Inflammatory macrophage treated with lipopolysaccharide for 1 hour (primary cell): ENCODE measurements at regions not wholly inside any gene's neighbourhood (a gene's known extent, or its start where the extent isn't known, plus 50 kb on each side); places are given as distances from the start of the nearest gene placed in this dataset.

ENCODE experiments used
- DNase-seq, 2 donors: peaks; one replicate each; pipeline ENCODE4 v3.0.0-alpha.2; 2020 to 2022

DNA sequence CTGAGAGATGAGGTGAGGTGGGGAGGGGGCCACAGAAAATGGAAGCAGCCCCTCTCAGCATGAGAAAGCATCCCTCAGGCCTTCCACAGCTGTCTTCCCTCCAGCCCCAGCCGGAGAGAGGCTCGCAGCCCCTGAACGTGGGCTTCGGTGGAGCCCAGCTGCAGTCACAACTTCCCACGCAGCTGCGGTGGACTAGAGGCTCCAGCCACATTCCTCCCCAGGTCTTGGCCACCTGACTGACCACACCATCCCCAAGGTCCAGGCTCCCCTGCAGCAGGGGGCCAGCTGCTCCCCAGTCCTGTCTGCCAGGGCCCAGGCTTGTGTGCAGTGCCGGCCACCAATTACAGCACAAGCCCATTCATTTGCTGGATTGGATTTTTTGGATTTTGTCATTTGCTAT is 212.3 kb upstream of the BCOR start:
- no peak for DNase-seq

- DNase-seq = no peak
These were observed 210.1 kb upstream of the BCOR start for GRCh38 chrX:40307871-40308270.

- DNase-seq = no peak
These were observed 206.4 kb upstream of the BCOR start for GRCh38 chrX:40304115-40304514.

DNA sequence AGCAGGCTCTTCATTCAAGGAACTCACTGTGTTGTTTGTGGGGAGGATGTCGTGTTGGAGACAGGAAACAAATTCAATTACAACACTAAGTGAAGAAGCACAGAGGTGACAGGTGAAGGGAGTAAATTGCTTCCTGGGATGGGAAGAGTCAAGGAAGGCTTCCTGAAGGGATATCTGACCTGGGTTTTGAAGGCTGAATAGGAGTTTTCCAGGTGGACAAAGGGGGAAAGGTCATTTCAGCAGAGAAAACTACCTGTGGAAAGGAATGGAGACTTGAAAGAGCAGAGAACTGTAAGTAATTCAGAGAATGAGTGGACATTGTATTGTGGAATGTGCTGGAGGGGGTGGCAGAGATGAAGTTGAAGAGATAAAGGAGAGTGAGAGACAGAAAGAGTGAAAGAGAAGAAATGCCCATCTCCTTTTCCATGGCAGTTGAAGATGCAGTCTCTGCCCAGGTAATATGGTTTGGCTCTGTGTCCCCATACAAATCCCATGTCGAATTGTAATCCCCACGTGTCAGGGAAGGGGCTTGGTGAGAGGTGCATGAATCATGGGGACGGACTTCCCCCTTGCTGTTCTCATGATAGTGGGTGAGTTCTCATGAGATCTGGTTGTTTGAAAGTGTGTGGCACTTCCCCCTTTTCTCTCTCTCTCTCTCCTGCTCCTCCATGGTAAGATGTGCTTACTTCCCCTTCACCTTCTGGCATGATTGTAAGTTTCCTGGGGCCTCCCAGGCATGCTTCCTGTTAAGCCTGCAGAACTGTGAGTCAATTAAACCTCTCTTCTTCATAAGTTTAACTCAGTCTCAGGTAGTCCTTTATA is 205.7 kb upstream of the BCOR start:
- DNase-seq = peak; percentile 28 to 56

DNA sequence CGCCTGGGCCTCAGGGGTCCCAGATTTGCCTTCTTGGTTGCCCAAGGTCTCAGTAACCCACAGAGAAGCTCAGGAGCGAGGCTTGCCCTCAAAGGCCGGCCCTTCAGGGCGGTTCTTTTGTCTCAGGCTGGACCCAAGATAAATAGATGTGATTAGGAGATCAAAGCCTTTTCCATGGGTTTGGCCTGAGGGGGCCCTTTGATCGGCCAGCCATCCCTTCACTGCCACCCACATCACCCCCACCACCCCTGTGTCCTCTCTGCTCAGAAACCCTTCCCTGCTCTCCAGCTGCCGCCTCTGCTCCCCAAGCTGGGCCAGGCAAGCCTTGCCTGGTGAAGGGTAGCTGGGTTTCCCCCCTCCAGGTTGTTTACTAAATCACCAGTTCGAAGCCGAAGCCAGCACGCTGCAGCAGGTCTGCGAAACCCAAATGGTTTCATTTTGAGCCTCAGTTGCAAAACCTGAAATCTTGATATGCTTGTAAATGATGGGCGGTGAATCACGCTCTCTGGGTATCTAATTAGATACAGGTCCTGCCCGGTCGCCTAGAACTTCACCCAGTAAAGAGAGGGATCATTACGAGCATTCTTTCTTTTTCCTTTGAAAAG is 202.6 kb upstream of the BCOR start:
- DNase-seq = no peak

- no peak for DNase-seq
These were observed 201.9 kb upstream of the BCOR start for GRCh38 chrX:40299641-40300046.

DNA sequence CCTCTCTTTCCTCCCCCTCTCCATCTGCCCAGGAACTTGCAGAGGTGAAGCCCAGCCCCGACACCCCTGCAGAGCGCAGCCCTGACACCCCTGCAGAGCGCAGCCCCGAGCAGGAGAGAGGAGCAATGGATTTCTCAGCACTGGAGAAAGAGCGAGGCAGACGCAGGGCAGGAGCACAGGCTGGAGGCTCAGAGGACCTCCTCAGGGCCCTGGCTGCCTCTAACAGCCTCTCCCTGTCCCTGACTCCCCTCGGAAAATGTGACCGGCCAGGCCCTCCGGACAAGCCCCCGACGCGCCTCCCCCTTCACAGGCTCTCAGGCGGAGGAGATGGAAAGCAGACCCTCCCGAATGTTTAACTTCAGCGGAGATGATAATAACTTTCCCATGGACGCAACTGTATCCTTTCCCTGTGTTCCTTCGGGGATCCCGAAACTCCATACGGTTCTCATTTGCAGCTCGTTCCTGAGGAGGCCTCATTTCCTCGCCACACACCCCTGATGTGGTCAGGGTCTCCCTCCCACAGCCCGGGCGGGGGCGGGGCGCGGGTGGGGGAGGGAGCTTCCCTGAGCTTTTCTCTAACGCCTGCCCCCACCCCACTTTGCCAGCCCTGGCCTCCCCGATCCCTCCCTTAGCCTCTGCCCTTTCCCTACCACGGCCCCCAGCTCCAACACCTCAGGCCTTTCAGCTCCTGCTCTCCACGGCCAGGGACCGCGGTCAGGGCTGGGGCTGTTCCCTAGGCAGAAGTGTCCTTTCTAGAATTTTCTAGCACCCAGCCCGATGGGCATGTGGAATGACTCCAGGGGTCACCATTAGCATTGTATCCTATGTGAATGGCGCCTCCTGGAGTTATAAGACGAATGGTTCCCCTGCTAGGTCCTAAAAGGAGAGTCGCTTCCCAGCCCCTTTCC is 201.1 kb upstream of the BCOR start:
- DNase-seq = no peak

GRCh38 chrX:40298069-40298468 is 200.3 kb upstream of the BCOR start:
- no peak for DNase-seq

GRCh38 chrX:40291553-40291952 is 193.8 kb upstream of the BCOR start:
- no peak for DNase-seq

GRCh38 chrX:40290517-40290916 is 192.8 kb upstream of the BCOR start:
- no peak for DNase-seq

- no peak for DNase-seq
These were observed 188.1 kb upstream of the BCOR start for GRCh38 chrX:40285876-40286275.

- no peak for DNase-seq
These were observed 187.1 kb upstream of the BCOR start for GRCh38 chrX:40284852-40285251.

DNA sequence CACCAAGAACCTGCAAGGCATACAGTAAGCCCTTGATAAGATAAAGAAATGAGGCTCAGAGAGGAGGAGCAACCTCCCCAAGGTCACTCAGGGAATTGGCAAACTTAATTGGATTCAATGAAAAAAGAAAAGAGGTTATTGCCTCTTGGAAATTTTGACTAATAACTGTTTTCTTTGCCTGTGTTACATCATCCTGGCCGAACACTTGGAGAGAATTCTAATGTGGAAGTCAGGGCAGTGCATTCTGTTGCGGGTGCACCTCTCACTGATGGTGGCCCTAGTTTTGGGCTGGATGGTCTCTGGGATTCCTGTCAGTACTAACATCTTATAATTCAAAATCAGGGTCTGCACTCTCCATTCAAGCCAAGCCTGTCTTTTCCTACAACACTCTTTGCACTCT is 186.2 kb upstream of the BCOR start:
- no peak for DNase-seq

DNA sequence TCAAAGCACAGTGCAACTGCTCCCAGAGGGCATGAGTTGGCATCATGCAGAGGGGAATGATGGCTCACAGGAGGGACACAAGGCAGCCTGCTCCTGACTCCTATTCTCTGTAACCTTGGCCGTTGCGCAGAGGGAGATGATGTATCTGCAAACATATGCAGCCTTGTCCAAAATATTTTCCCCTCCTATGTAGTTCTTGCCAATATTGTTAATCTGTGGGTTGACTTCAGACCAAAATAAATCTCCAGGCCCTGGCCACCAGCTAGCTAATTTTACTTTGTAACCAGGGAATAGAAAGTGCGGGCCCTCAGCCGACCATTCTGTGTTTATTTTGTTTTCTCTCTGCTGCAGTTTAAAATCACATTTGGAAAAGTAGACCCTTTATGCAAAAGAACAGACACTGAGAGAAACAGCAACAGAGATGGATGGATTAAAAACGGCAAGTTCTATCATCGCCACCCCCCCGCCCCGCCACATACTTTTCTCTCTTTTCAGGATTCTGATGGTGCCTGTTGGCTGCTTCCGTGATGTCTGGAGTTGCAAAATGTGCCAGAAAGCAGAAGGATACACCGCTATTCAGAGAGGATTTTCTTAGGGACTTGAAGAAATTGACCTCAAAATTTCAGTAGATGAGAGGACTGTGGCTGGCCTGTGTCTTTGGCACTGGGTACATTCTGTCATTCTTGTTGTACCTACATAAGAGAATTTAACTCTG is 185.3 kb upstream of the BCOR start:
- DNase-seq = no peak

GRCh38 chrX:40282348-40282747 is 184.6 kb upstream of the BCOR start:
- no peak for DNase-seq

DNA sequence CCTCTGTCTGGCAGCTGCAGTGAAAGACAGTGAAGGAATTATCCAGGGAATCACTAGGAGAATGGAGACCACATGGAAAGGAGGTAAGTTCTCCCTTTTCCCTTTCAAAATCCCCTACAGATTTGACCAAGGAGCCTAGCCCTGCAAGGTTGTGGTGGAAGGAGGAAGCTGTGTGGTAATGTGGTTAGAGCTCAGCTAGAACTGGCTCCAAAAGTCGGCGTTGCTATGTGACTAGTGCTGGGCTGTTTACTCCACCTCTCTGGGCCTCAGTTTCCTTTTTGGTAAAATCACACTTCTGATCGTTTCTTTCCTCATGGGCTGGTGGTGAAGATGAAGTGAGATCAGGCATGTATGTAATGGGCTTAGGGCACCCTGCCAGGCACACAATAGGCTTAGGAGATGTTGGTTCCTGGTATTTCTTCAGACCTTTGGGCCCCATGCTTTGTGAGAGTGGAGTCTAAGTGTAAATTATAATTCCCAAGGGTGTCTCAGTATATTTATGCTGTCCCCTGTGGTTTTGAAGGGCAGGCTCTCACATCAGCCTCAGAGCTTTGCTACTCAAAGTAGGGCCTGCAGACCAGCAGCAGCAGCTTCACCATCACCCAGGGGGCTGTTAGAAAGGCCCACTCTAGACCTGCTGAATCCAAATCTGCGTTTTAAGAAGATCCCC is 183.7 kb upstream of the BCOR start:
- DNase-seq = peak; percentile 5 to 30

DNA sequence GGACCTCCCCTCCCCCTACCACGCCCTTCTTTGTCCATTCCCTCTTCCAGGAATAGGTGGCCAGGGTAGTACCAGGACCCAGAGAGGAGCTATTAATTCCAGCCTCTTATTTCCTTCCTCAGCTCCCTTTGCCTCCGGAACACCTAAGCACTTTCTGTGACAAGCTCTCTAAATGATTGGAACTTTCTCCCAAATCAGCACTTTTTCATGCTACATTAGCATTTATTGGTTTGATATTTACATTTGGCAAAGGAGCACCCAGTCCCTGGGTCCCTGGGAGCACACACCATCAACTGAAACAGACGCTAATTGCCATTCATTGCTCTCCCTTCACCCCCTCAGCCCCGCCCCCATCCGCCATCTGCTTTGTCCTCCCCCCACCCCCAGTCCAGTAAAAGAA is 182.0 kb upstream of the BCOR start:
- DNase-seq = no peak

DNA sequence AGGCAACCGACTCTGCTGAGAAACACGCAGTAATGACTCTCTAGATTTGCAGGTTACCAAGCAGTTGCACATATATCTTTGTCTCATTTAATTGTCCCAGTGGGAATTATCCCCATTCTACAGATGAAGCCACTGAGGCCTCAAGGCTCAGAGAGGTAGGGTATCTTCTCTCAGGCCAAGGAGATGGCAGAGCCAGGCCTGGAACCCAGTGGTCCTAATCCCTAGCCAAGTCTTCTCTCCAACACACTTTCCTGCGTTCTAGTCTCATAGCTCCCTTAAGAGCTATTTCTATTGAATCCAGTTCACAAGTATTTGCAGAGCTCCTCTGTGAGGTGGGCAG is 181.3 kb upstream of the BCOR start:
- no peak for DNase-seq

- DNase-seq = no peak
These were observed 180.8 kb upstream of the BCOR start for GRCh38 chrX:40278340-40279090.

DNA sequence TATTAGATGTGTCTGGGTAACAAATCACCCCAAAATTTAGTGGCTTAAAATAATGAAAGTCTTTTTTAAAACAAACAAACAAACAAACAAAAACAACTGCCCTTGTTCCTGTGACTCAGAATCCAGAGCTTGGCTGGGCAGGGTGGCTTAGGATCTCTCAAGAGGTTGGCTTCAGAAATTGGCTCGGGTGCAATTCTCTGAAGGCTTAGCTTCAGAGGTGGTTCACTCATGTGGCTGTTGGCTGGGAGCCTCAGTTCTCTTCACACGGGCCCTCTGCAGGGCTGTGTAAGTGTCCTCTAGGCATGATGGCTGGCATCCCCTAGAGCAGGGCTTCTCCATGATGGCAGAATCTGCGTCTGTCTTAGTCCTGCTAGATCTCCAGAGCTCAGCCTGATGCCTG is 179.9 kb upstream of the BCOR start:
- DNase-seq = no peak

DNA sequence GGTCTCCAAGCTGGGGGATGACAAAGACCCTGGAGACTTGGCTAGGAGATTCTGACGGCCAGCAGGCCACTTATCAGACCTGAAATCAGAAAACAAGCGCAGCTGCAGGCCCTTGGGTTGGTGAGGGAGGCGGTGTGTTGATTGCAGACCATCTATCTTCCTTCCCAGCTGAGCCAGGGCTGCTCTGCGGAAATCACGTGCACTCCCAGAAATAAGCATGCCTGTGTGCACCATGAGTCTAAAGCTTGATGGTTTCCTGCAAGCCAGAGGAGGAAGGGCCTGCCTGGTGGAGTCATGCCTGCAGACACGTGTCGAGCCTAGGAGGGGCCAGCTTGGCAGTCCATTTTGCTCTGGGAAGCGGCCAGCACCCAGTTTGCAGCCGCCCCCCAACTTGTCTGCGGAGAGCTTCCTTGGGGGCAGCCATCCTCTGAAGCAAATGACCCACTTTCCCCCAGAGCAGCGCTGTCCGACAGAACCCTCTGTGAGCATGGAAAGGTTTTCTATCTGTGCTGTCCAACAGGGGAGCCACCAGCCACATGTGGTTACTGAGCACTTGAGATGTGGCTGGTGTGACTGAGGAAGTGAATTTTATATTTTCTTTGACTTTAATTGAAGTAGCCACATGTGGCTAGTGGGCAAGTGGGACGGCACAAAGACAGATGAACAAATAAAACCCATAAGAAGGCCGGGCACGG is 175.7 kb upstream of the BCOR start:
- peak in 1 of 2 donors; percentile 8 for DNase-seq
